ENCODE measurements at regions not wholly inside any gene's neighbourhood (a gene's known extent, or its start where the extent isn't known, plus 50 kb on each side); places are given as distances from the start of the nearest gene placed in this dataset.

DNA sequence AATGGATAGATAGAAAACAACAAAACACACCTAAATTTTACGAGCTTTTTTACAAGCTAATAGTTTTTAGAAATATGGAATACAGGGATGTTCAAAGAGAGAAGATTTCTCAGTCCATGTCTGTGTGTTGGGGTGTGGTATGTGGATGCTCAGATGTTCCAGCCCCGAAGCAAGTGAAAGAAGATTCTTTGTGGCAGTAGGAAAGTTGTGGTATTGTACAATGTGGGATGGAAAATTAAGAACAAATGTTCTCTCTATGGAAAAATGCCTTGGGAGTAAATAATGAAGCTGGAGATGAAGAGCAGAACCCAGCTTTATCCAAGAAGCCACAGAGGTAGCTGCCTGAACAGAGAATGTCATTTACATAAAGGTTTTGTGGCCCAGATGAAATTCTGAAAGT, 150.3 kb upstream of the PRKD1 start:
- TF ChIP-seq POLR2AphosphoS5 (IDR thresholded peaks at IDR 0.05) = no peak
- no peak for TF ChIP-seq EP300 (IDR thresholded peaks at IDR 0.05)
- no peak for TF ChIP-seq POLR2A (IDR thresholded peaks at IDR 0.05; ENCODE audit: low read depth)
- TF ChIP-seq, protein P1, sequence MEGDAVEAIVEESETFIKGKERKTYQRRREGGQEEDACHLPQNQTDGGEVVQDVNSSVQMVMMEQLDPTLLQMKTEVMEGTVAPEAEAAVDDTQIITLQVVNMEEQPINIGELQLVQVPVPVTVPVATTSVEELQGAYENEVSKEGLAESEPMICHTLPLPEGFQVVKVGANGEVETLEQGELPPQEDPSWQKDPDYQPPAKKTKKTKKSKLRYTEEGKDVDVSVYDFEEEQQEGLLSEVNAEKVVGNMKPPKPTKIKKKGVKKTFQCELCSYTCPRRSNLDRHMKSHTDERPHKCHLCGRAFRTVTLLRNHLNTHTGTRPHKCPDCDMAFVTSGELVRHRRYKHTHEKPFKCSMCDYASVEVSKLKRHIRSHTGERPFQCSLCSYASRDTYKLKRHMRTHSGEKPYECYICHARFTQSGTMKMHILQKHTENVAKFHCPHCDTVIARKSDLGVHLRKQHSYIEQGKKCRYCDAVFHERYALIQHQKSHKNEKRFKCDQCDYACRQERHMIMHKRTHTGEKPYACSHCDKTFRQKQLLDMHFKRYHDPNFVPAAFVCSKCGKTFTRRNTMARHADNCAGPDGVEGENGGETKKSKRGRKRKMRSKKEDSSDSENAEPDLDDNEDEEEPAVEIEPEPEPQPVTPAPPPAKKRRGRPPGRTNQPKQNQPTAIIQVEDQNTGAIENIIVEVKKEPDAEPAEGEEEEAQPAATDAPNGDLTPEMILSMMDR (IDR thresholded peaks at IDR 0.05) = no peak
- Histone ChIP-seq H3K9me3 (peaks cover 0 to under 1% (median 0%) of the 10 kb centered on the region in 4 donors), H3K27me3 (no peaks in the 10 kb centered on the region), H3K4me3 (no peak overlapping the region), H3K36me3 (no peaks in the 10 kb centered on the region), H3K4me1 (no peaks in the 10 kb centered on the region), H3K27ac (replicated peaks in 1 of 4) (no peak overlapping the region)
- intact Hi-C loops (cut with DNase I) = no loop called here
- no peak for DNase-seq (ENCODE audit: extremely low spot score)
- WGBS = 62% methylated on average over 2 of the region's 2 CpGs

DNA sequence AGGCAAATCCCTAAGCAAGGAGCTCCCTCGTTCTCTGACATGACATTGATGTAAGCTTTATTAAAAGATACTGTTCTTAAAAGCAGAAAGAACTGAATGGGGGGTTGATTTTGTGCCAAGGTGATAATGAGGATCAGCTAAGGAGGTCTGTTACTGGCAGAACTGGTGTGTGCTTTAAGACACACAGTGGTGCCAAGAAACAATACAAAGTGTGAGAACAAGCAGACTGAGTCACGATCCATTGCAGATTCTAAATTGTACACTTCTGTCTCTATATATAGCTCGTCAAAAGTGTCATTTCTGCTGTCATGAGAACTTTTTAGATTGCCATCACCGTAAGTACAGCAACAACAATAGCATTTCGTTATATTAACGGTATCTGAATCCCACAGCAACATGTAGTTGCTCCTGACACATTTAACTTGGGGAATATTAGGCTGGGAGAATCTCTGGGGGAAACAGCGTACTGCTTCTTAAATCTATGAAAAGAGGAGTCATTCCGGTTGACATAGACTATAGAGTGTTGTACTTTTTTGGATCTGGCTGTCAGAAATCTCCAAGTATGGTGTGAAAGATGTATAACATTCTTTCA, 151.3 kb upstream of the PRKD1 start:
- Histone ChIP-seq H3K27me3 (no peaks in the 10 kb centered on the region), H3K36me3 (no peaks in the 10 kb centered on the region), H3K9me3 (no peaks in the 10 kb centered on the region), H3K27ac (replicated peaks in 1 of 4) (no peak overlapping the region), H3K4me3 (no peak overlapping the region), H3K4me1 (no peaks in the 10 kb centered on the region)
- 72% methylated on average over 8 of the region's 8 CpGs for WGBS
- intact Hi-C loops (cut with DNase I) = no loop called here
- TF ChIP-seq, protein P1 (IDR thresholded peaks at IDR 0.05) = no peak
- DNase-seq (ENCODE audit: extremely low spot score) = no peak

DNA sequence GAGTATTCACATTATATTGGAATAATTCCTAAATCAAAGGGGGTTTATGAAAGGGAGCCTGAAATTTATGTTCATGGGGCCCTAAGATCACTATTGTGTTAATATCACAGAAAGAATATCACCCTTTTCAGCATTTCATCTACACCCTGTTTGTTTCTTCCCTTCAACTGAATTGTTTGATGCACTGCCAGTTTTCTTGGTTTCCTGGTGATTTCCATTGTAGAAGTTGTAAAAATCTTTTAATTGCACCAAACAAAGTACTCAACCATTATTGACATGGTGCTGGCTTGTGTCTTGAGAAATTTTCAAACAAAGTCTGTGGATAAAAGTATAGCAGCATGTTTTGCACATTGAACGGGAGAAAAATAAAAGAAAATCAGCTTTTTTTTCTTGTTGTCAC, 154.8 kb upstream of the PRKD1 start:
- intact Hi-C loops (cut with DNase I) = no loop called here
- no peak overlapping the region for H3K4me3 ChIP-seq
- no peak for DNase-seq (ENCODE audit: extremely low spot score)
- peaks cover 0 to 6% (median 0%) of the 10 kb centered on the region in 4 donors for H3K9me3 ChIP-seq
- WGBS = 62% methylated on average over 1 of the region's 1 CpG
- no peaks in the 10 kb centered on the region for H3K36me3 ChIP-seq
- no peaks in the 10 kb centered on the region for H3K27me3 ChIP-seq
- no peaks in the 10 kb centered on the region for H3K4me1 ChIP-seq
- no peak for TF ChIP-seq POLR2A (IDR thresholded peaks at IDR 0.05; ENCODE audit: low read depth)
- no peak for TF ChIP-seq POLR2AphosphoS5 (IDR thresholded peaks at IDR 0.05)
- TF ChIP-seq, protein P1 (IDR thresholded peaks at IDR 0.05) = no peak
- no peak for TF ChIP-seq EP300 (IDR thresholded peaks at IDR 0.05)
- no peak overlapping the region for H3K27ac ChIP-seq (replicated peaks in 1 of 4)

DNA sequence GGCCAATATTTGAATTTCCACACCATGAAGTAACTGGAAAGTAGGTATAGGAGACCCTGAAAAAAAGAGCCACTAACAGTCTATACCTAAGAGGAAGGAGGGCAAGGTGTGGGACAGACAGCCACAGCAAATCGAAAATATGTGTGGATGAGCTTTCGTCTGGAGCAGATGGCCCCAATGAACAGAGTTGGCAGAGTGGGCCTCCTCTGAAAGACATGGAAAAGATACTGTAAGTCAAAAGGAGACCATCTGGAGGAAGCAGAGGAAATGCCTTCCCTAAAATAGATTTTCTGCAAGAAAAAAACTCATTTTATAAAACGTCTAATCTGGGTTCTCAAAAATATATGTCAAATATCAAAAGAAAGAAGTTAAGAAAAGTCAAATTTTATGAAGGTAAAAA, 157.2 kb upstream of the PRKD1 start:
- intact Hi-C loops (cut with DNase I) = no loop called here
- no peak for DNase-seq (ENCODE audit: extremely low spot score)
- 70% methylated on average over 3 of the region's 3 CpGs for WGBS
- no peak overlapping the region for H3K27ac ChIP-seq (replicated peaks in 1 of 4)
- H3K4me1 ChIP-seq = no peaks in the 10 kb centered on the region
- peaks cover 0 to 16% (median 10%) of the 10 kb centered on the region in 4 donors for H3K9me3 ChIP-seq
- H3K27me3 ChIP-seq = no peaks in the 10 kb centered on the region
- no peak overlapping the region for H3K4me3 ChIP-seq
- TF ChIP-seq, protein P1 (IDR thresholded peaks at IDR 0.05) = no peak
- TF ChIP-seq POLR2A (IDR thresholded peaks at IDR 0.05; ENCODE audit: low read depth) = no peak
- no peak for TF ChIP-seq POLR2AphosphoS5 (IDR thresholded peaks at IDR 0.05)
- no peak for TF ChIP-seq EP300 (IDR thresholded peaks at IDR 0.05)
- no peaks in the 10 kb centered on the region for H3K36me3 ChIP-seq

DNA sequence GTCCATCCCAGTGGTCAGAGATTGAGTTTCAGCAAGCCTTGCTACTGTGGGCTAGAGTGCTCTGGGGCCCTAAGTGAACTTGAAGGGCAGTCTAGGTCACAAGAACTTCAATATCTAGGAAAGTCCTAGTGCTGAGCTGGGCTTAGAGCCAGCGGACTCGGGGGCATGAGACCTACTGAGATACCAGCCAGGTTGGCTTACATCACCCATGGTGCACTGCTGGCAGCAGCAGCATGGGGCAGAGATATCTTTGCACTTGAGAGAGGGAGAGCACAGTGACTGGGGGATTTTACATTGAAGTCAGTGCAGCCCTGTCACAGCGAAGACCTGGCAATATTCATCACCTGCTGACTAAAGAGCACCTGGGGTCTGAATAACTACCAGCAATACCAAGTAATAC, 158.3 kb upstream of the PRKD1 start:
- H3K27me3 ChIP-seq = no peaks in the 10 kb centered on the region
- 82% methylated on average over 1 of the region's 3 CpGs for WGBS
- H3K27ac ChIP-seq (replicated peaks in 1 of 4) = no peak overlapping the region
- no peak overlapping the region for H3K4me3 ChIP-seq
- H3K9me3 ChIP-seq = peaks cover 0 to 26% (median 15%) of the 10 kb centered on the region in 4 donors
- TF ChIP-seq POLR2AphosphoS5 (IDR thresholded peaks at IDR 0.05) = no peak
- TF ChIP-seq POLR2A (IDR thresholded peaks at IDR 0.05; ENCODE audit: low read depth) = no peak
- TF ChIP-seq, protein P1 (IDR thresholded peaks at IDR 0.05) = no peak
- H3K4me1 ChIP-seq = no peaks in the 10 kb centered on the region
- no peaks in the 10 kb centered on the region for H3K36me3 ChIP-seq
- intact Hi-C loops (cut with DNase I) = no loop called here
- no peak for DNase-seq (ENCODE audit: extremely low spot score)

All from esophagus muscularis mucosa (tissue), 4 donors.